ENCODE measurements at regions not wholly inside any gene's neighbourhood (a gene's known extent, or its start where the extent isn't known, plus 50 kb on each side); places are given as distances from the start of the nearest gene placed in this dataset.
"Not testable (repeated sequence)": the region's sequence is repeated elsewhere in the genome, so short reads cannot be mapped to it uniquely, and the experiment has no call there.

GRCh38 chr18:14361346-14361745 lies 182.1 kb downstream of the POTEC start:
- DNase-seq (ENCODE audit: low spot score); intact Hi-C loops (cut with DNase I); ATAC-seq: not testable (repeated sequence)

DNA sequence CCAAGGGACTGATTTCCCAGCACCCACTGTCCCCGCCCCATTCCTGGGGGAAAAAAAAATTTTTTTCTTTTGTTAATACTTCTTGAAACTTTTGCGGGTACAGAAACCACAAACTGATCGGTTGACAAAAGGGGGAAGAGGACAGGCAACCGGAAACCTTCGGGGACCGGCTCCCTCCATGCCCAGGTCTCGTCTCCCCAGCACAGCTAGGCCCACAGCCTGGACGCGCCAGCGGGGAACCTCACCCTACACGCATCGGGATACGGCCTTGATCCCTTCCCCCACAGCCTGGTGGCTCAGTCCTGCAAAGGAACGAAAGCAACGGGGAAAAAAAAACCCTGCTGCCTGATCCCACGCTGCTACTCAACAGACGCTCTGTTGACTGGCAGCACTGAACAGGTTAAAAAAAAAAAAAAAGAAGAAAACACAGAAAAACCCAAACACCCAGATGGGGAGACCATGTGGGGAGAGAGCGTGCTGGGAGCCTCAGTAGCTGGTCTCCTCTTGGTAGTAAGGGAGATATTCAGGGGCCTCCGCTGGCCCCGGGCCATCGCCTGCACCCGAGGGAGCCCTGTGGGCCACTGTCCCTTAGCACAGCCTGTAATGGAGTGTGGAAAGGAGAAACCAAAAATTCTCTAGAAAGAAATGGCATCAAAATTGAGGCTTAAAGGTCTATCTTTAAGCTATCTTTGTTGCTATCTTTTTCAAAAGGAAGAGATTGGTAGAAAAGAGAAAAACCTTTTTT lies 185.7 kb downstream of the POTEC start:
- ATAC-seq; intact Hi-C loops (cut with DNase I); DNase-seq (ENCODE audit: low spot score): not testable (repeated sequence)

DNA sequence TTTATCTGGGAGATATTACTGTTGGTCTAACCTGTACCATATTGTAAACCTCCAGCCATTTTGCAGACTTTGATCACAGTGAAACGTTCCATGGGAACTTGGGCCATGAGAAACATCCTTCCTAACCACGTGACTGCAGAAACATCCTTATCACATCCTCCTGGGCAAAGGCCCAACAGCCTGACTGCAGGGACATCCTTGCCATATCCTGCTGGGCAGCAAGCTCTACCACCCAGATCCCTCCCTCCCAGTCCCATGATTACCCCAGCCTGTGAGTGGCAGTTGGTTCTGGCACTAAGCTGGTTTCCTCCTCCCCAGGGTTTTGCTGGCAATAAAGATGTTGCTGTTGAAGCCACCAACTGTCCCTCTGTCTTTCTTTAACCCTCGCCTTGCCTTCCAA lies 201.2 kb downstream of the POTEC start:
- ATAC-seq; intact Hi-C loops (cut with DNase I); DNase-seq (ENCODE audit: low spot score): not testable (repeated sequence)

DNA sequence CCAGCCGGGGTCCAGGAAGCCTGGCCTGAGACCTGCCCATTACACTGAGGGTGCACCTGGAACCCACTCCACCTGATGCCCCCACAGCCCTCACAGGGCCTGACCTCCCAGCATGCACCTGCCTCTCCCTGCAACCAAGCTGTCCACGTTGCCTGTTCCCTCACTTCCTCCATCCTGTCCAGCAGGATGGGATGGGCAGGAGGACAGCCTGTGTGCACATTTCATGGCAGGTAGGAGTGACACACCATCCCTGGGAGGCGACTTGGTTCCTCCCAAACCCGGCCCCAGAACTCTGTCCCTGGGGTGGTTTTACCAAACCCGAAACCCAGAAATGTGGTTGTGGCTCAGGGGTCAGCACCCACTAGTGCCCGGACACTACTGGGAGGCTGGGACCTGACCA lies 203.8 kb upstream of the ZNF519 start:
- DNase-seq (ENCODE audit: low spot score); ATAC-seq; intact Hi-C loops (cut with DNase I): not testable (repeated sequence)

- ATAC-seq; DNase-seq (ENCODE audit: low spot score); intact Hi-C loops (cut with DNase I): not testable (repeated sequence)
Measured at GRCh38 chr18:14321217-14321616, 189.0 kb upstream of the ZNF519 start.

- intact Hi-C loops (cut with DNase I); ATAC-seq; DNase-seq (ENCODE audit: low spot score): not testable (repeated sequence)
Measured at GRCh38 chr18:14301255-14301654, 169.0 kb upstream of the ZNF519 start.

- intact Hi-C loops (cut with DNase I); ATAC-seq: not testable (repeated sequence)
Measured at GRCh38 chr18:14295081-14295480, 162.8 kb upstream of the ZNF519 start.

DNA sequence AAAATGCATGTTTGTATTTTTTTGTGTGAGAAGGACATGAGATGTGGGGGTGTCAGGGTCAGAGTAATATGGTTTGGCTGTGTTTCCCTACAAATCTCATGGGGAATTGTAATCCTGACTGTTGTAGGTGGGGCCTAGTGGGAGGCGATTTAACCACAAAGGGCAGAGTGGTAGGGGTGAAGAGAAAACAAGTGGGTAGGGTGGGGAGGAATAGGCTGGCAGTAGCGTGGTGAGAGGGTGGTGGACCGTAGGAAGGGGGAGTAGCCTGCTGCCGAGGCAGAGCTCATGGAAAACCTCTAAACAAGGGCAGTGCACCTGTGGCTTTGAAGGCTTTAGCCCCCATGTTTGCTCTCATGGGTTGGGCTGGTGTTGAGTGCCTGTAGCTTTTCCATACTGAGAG lies 152.8 kb upstream of the ZNF519 start:
- no peak for DNase-seq (ENCODE audit: low spot score)
- no peak for ATAC-seq
- intact Hi-C loops (cut with DNase I): no loop called here

More at GRCh38 chr18:14295081-14295480, 162.8 kb upstream of the ZNF519 start:
- DNase-seq (ENCODE audit: low spot score): not testable (repeated sequence)

DNA sequence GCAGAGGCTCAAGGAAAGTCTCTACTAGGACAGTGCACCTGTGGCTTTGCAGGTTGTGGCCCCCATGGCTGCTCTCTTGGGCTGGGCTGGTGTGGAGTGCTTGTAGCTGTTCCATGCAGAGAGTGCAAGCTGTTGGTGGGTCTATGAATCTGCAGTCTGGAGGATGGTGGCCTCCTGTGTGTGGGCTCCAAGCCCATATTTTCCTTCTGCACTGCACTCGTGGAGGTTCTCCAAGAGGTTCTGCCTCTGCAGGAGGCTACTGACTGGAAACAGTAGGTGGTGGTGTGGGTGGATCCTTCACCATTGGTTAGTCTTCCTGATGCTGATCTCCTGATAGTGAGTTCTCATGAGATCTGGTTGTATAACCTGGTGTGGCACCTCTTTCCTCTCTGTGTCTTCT lies 143.2 kb upstream of the ZNF519 start:
- intact Hi-C loops (cut with DNase I); ATAC-seq; DNase-seq (ENCODE audit: low spot score): not testable (repeated sequence)

GRCh38 chr18:14265637-14266410 lies 133.6 kb upstream of the ZNF519 start:
- ATAC-seq; intact Hi-C loops (cut with DNase I); DNase-seq (ENCODE audit: low spot score): not testable (repeated sequence)

GRCh38 chr18:14262786-14263185 lies 130.6 kb upstream of the ZNF519 start:
- ATAC-seq; DNase-seq (ENCODE audit: low spot score); intact Hi-C loops (cut with DNase I): not testable (repeated sequence)

- intact Hi-C loops (cut with DNase I); DNase-seq (ENCODE audit: low spot score); ATAC-seq: not testable (repeated sequence)
Measured at GRCh38 chr18:14250084-14250677, 117.9 kb upstream of the ZNF519 start.

DNA sequence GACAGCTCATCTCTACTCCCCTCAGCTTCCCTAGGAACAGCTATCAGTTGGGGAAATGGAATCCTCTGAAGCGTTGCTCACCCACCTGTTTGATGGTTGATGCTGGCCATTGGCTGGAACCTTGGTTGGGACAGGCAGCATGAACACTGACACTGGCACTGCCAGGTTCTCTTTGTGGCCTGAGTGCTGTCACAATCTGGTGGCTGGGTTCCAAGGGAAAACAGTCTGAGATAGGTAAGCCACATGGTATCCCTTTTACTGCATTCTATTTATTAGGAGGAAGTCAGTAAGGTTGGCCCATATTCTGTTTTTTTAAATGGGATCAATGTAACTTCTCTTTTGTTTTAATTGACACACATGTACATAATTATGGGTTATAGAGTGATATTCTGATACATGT lies 107.0 kb upstream of the ZNF519 start:
- DNase-seq (ENCODE audit: low spot score); ATAC-seq; intact Hi-C loops (cut with DNase I): not testable (repeated sequence)

- ATAC-seq; DNase-seq (ENCODE audit: low spot score); intact Hi-C loops (cut with DNase I): not testable (repeated sequence)
Measured at GRCh38 chr18:14236356-14237048, 104.3 kb upstream of the ZNF519 start.

DNA sequence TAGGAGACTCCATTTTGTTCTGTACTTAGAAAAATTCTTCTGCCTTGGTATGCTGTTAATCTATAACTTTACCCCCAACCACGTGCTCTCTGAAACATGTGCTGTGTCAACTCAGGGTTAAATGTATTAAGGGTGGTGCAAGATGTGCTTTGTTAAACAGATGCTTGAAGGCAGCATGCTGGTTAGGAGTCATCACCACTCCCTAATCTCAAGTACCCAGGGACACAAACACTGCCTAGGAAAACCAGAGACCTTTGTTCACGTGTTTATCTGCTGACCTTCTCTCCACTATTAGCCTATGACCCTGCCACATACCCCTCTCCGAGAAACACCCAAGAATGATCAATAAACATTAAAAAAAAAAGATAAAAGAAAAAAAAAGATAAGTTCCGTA lies 93.0 kb upstream of the ZNF519 start:
- ATAC-seq; DNase-seq (ENCODE audit: low spot score); intact Hi-C loops (cut with DNase I): not testable (repeated sequence)

DNA sequence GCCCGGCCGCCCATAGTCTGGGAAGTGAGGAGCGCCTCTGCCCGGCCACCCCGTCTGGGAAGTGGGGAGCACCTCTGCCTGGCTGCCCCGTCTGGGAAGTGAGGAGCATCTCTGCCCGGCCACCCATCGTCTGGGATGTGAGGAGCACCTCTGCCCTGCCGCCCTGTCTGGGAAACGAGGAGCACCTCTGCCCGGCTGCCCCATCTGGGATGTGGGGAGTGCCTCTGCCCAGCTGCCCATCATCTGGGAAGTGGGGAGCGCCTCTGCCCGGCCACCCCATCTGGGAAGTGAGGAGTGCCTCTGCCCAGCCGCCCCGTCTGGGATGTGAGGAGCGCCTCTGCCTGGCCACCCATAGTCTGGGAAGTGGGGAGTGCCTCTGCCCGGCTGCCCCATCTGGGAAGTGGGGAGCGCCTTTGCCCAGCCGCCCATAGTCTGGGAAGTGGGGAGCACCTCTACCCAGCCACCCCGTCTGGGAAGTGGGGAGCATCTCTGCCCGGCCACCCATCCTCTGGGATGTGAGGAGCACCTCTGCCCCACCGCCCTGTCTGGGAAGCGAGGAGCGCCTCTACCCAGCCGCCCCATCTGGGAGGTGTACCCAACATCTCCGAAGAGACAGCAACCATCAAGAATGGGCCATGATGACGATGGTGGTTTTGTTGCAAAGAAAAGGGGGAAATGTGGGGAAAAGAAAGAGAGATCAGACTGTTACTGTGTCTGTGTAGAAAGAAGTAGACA lies 92.5 kb upstream of the ZNF519 start:
- ATAC-seq; intact Hi-C loops (cut with DNase I); DNase-seq (ENCODE audit: low spot score): not testable (repeated sequence)

DNA sequence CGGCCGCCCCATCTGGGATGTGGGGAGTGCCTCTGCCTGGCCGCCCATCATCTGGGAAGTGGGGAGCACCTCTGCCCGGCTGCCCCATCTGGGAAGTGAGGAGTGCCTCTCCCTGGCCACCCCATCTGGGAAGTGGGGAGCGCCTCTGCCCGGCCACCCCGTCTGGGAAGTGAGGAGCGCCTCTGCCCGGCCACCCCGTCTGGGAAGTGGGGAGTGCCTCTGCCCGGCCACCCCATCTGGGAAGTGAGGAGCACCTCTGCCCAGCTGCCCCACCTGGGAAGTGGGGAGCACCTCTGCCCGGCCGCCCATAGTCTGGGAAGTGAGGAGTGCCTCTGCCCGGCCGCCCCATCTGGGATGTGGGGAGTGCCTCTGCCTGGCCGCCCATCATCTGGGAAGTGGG lies 91.7 kb upstream of the ZNF519 start:
- intact Hi-C loops (cut with DNase I); ATAC-seq: not testable (repeated sequence)

DNA sequence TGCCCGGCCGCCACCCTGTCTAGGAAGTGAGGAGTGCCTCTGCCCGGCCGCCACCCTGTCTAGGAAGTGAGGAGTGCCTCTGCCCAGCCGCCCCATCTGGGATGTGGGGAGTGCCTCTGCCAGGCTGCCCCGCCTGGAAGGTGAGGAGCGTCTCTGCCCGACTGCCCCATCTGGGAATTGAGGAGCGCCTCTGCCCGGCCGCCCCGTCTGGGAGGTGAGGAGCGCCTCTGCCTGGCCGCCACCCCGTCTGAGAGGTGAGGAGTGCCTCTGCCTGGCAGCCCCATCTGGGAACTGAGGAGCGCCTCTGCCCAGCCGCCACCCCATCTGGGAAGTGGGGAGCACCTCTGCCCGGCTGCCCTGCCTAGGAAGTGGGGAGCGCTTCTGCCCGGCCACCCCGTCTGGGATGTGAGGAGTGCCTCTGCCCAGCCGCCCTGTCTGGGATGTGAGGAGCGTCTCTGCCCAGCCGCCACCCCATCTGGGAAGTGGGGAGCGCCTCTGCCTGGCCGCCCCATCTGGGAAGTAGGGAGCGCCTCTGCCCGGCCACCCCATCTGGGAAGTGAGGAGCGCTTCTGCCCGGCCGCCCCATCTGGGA lies 91.1 kb upstream of the ZNF519 start:
- DNase-seq (ENCODE audit: low spot score); intact Hi-C loops (cut with DNase I); ATAC-seq: not testable (repeated sequence)

More for the DNA sequence above, 91.7 kb upstream of the ZNF519 start:
- DNase-seq (ENCODE audit: low spot score): not testable (repeated sequence)
